ENCODE measurements at regions not wholly inside any gene's neighbourhood (a gene's known extent, or its start where the extent isn't known, plus 50 kb on each side); places are given as distances from the start of the nearest gene placed in this dataset.

DNA sequence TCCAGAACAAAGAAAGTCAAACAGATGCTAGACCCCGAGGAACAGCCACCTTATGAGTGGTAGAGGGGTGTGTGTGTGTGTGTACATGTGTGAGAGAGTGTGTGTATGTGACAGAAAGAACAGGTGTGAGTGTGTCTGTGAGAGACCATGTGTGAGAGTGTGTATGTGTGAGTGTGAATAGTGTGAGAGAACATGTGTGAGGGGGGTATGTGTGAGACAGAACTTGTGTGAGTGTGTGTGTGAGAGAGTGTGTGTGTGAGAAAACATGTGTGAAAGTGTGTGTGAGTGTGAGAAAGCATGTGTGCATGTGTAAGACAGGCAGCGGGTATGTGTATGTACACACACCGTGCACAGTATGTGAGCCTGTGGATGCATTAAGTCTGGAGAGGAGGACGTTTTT is 214.3 kb downstream of the SP3 start:
- ATAC-seq = peak in 2 of 4 donors; percentile 10 to 11
- H3K27me3 ChIP-seq = peaks cover 0 to 7% (median 0%) of the 10 kb centered on the region in 9 donors
- intact Hi-C loops (cut with DNase I) = loop anchor here in 6 of 10 donors (5.0 to 10.0 kb wide), 5 partner anchors 179 to 591 kb away; no protein-coding TSS in a partner anchor

DNA sequence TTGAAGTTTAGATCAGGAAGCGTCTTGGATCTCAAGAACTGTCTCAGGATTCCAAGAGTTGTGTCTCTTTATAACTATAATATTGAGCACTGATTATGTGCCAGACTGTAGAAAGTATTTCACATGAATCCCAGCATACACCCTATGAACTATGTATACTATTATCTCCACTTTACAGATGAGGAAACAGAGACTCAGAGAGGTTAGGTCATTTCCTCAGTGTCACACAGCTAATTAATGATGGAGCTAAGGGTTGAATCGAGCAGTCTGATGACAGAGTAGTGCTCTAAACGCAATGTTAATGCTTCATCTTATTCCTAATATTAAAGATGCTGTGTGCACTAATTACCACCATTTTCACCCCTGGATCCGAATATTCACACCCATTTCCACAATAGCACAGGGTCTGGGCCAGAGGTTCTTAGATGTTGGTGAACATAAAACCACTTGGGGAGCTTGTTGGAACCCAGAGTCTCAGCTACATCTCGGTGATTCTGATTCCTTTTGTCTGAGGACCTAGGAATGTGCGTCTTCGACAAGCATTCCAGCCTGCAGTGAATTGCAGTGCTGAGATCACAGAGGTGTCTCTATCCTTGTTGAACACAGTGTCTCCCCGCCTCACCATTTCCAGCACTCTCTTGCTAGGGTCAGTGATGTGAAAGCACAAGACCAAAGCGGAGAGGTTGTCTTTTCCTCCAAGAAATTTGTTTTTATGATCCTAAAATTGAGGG is 213.8 kb downstream of the SP3 start:
- WGBS, 4 donors = 81 to 88% (median 84%) methylated on average over 9 of the region's 9 CpGs
- Histone ChIP-seq H3K27me3 (peaks cover 0 to 7% (median 0%) of the 10 kb centered on the region in 9 donors), H3K9me3 (no peaks in the 10 kb centered on the region), H3K4me3 (no peak overlapping the region), H3K36me3 (no peaks in the 10 kb centered on the region), H3K4me1 (peaks cover 0 to 19% (median 1%) of the 10 kb centered on the region in 12 donors), H3K27ac (no peak overlapping the region)
- intact Hi-C loops (cut with DNase I) = loop anchor here in 6 of 10 donors (5.0 to 10.0 kb wide), 5 partner anchors 179 to 591 kb away; no protein-coding TSS in a partner anchor
- no peak for TF ChIP-seq POLR2A (IDR thresholded peaks at IDR 0.05)
- TF ChIP-seq, protein P1, sequence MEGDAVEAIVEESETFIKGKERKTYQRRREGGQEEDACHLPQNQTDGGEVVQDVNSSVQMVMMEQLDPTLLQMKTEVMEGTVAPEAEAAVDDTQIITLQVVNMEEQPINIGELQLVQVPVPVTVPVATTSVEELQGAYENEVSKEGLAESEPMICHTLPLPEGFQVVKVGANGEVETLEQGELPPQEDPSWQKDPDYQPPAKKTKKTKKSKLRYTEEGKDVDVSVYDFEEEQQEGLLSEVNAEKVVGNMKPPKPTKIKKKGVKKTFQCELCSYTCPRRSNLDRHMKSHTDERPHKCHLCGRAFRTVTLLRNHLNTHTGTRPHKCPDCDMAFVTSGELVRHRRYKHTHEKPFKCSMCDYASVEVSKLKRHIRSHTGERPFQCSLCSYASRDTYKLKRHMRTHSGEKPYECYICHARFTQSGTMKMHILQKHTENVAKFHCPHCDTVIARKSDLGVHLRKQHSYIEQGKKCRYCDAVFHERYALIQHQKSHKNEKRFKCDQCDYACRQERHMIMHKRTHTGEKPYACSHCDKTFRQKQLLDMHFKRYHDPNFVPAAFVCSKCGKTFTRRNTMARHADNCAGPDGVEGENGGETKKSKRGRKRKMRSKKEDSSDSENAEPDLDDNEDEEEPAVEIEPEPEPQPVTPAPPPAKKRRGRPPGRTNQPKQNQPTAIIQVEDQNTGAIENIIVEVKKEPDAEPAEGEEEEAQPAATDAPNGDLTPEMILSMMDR (IDR thresholded peaks at IDR 0.05) = no peak
- ATAC-seq (no peak), DNase-seq (no peak)

More for the DNA sequence above, 214.3 kb downstream of the SP3 start:
- Histone ChIP-seq H3K4me1 (peaks cover 0 to 19% (median 1%) of the 10 kb centered on the region in 12 donors), H3K27ac (no peak overlapping the region), H3K9me3 (no peaks in the 10 kb centered on the region), H3K4me3 (no peak overlapping the region), H3K36me3 (no peaks in the 10 kb centered on the region)
- TF ChIP-seq POLR2A (IDR thresholded peaks at IDR 0.05) = no peak
- TF ChIP-seq, protein P1 (IDR thresholded peaks at IDR 0.05) = no peak
- WGBS, 4 donors = 74 to 83% (median 77%) methylated on average over 4 of the region's 4 CpGs
- DNase-seq = no peak

DNA sequence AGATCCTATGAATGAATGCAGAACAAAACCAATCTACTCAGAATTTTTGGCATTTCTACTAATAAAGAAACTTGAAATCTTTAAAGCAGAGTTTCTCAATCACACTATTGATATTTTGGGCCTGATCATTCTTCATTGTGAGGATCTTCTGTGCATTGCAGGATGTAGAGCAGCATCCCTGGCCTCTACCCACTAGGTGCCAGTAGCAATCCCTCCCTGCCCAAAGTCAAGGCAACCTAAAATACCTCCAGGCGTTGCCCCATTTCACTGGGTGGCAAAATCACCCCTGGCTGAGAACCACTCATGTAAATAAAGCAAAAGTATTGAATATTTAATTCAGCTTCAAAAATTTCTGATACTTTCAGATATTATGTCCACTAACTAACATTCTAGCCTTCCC is 213.0 kb downstream of the SP3 start:
- DNase-seq (no peak), ATAC-seq (no peak)
- no peak overlapping the region for H3K27ac ChIP-seq
- TF ChIP-seq POLR2A (IDR thresholded peaks at IDR 0.05) = no peak
- TF ChIP-seq, protein P1 (IDR thresholded peaks at IDR 0.05) = peak in 4 of 12 donors; percentile 12 to 21 (median 16)
- no peaks in the 10 kb centered on the region for H3K9me3 ChIP-seq
- H3K27me3 ChIP-seq = peaks cover 0 to 7% (median 0%) of the 10 kb centered on the region in 9 donors
- H3K36me3 ChIP-seq = no peaks in the 10 kb centered on the region
- peaks cover 0 to 19% (median 1%) of the 10 kb centered on the region in 12 donors for H3K4me1 ChIP-seq
- intact Hi-C loops (cut with DNase I) = loop anchor here in 6 of 10 donors (5.0 to 10.0 kb wide), 5 partner anchors 180 to 590 kb away; no protein-coding TSS in a partner anchor
- 30 to 49% (median 40%) methylated on average over 1 of the region's 1 CpG for whole genome bisulfite sequencing, 4 donors
- H3K4me3 ChIP-seq = no peak overlapping the region

DNA sequence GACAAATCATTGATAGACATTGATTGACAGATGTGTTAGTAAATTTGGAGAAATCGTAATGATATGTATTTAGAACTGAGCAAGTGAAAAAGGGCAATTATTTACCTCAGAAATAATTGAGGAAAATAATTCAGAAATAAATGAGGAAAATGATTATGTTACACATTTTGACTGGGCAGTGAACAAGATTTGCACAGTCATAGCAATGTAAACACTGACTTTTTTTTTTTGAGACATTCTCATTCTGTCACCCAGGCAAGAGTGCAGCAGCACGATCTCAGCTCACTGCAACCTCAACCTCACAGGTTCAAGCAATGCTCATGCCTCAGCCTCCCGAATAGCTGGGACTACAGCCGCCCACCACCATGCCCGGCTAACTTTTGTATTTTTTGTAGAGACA is 211.7 kb downstream of the SP3 start:
- peaks cover 0 to 19% (median 1%) of the 10 kb centered on the region in 12 donors for H3K4me1 ChIP-seq
- H3K27me3 ChIP-seq = peaks cover 0 to 7% (median 0%) of the 10 kb centered on the region in 9 donors
- H3K9me3 ChIP-seq = no peaks in the 10 kb centered on the region
- DNase-seq = no peak
- TF ChIP-seq, protein P1 (IDR thresholded peaks at IDR 0.05) = no peak
- no peak for TF ChIP-seq POLR2A (IDR thresholded peaks at IDR 0.05)
- no peak for ATAC-seq
- H3K4me3 ChIP-seq = no peak overlapping the region
- H3K27ac ChIP-seq = no peak overlapping the region
- no peaks in the 10 kb centered on the region for H3K36me3 ChIP-seq
- intact Hi-C loops (cut with DNase I) = loop anchor here in 6 of 10 donors (5.0 to 10.0 kb wide), 5 partner anchors 181 to 589 kb away; no protein-coding TSS in a partner anchor
- WGBS, 4 donors = 85 to 93% (median 92%) methylated on average over 5 of the region's 5 CpGs
